ENCODE measurements at regions not wholly inside any gene's neighbourhood (a gene's known extent, or its start where the extent isn't known, plus 50 kb on each side); places are given as distances from the start of the nearest gene placed in this dataset.
A peak's percentile ranks its signal among the peaks of the same experiment; 100 is the strongest.
"Not testable (repeated sequence)": the region's sequence is repeated elsewhere in the genome, so short reads cannot be mapped to it uniquely, and the experiment has no call there.

- no peak overlapping the region for H3K27ac ChIP-seq
- no peak for DNase-seq
These were observed 161.7 kb downstream of the SMARCA1 start for GRCh38 chrX:129361576-129361975.

GRCh38 chrX:129360175-129360574 is 163.1 kb downstream of the SMARCA1 start:
- Histone ChIP-seq H3K27ac (no peak overlapping the region), H3K36me3 (replicated peaks) (no peaks in the 10 kb centered on the region), H3K4me3 (ENCODE audit: low read depth, low read length) (no peak overlapping the region), H3K27me3 (replicated peaks) (no peaks in the 10 kb centered on the region)
- TF ChIP-seq CTCF (IDR thresholded peaks at IDR 0.05; ENCODE audit: low read depth, low read length, missing control alignments), result peak; percentile 64
- DNase-seq, result peak; percentile 53
- in situ Hi-C loops (cut with HindIII; ENCODE audit: low pct_ligation_motif_present, low sequenced_read_pairs), result no loop called here

More at GRCh38 chrX:129361576-129361975, 161.7 kb downstream of the SMARCA1 start:
- in situ Hi-C loops (cut with HindIII; ENCODE audit: low pct_ligation_motif_present, low sequenced_read_pairs), result no loop called here
- no peaks in the 10 kb centered on the region for H3K36me3 ChIP-seq (replicated peaks)
- no peak overlapping the region for H3K4me3 ChIP-seq (ENCODE audit: low read depth, low read length)
- no peak for TF ChIP-seq CTCF (IDR thresholded peaks at IDR 0.05; ENCODE audit: low read depth, low read length, missing control alignments)
- no peaks in the 10 kb centered on the region for H3K27me3 ChIP-seq (replicated peaks)

- Histone ChIP-seq H3K27me3 (replicated peaks) (no peaks in the 10 kb centered on the region), H3K4me3 (ENCODE audit: low read depth, low read length) (no peak overlapping the region), H3K27ac (no peak overlapping the region), H3K36me3 (replicated peaks) (no peaks in the 10 kb centered on the region)
- in situ Hi-C loops (cut with HindIII; ENCODE audit: low pct_ligation_motif_present, low sequenced_read_pairs), result no loop called here
- DNase-seq, result peak; percentile 21
- TF ChIP-seq CTCF (IDR thresholded peaks at IDR 0.05; ENCODE audit: low read depth, low read length, missing control alignments), result no peak
These were observed 164.0 kb downstream of the SMARCA1 start for GRCh38 chrX:129359269-129359668.

- H3K27ac ChIP-seq; H3K4me3 ChIP-seq (ENCODE audit: low read depth, low read length); DNase-seq; H3K27me3 ChIP-seq (replicated peaks); in situ Hi-C loops (cut with HindIII; ENCODE audit: low pct_ligation_motif_present, low sequenced_read_pairs); H3K36me3 ChIP-seq (replicated peaks): not testable (repeated sequence)
These were observed 165.9 kb downstream of the SMARCA1 start for GRCh38 chrX:129357428-129357827.

- no peak for DNase-seq
- in situ Hi-C loops (cut with HindIII; ENCODE audit: low pct_ligation_motif_present, low sequenced_read_pairs), result no loop called here
These were observed 176.0 kb downstream of the SMARCA1 start for GRCh38 chrX:129347291-129347690.

GRCh38 chrX:129346574-129346973 is 176.7 kb downstream of the SMARCA1 start:
- Histone ChIP-seq H3K36me3 (replicated peaks) (no peaks in the 10 kb centered on the region), H3K27me3 (replicated peaks) (no peaks in the 10 kb centered on the region), H3K4me3 (ENCODE audit: low read depth, low read length) (no peak overlapping the region), H3K27ac (no peak overlapping the region)
- no peak for DNase-seq
- in situ Hi-C loops (cut with HindIII; ENCODE audit: low pct_ligation_motif_present, low sequenced_read_pairs), result no loop called here
- no peak for TF ChIP-seq CTCF (IDR thresholded peaks at IDR 0.05; ENCODE audit: low read depth, low read length, missing control alignments)

More at GRCh38 chrX:129347291-129347690, 176.0 kb downstream of the SMARCA1 start:
- no peaks in the 10 kb centered on the region for H3K36me3 ChIP-seq (replicated peaks)
- H3K27ac ChIP-seq, result no peak overlapping the region
- TF ChIP-seq CTCF (IDR thresholded peaks at IDR 0.05; ENCODE audit: low read depth, low read length, missing control alignments), result peak; percentile 30
- no peak overlapping the region for H3K4me3 ChIP-seq (ENCODE audit: low read depth, low read length)
- H3K27me3 ChIP-seq (replicated peaks), result no peaks in the 10 kb centered on the region

GRCh38 chrX:129337264-129337663 is 186.0 kb downstream of the SMARCA1 start:
- H3K36me3 ChIP-seq (replicated peaks); H3K27ac ChIP-seq; DNase-seq; H3K27me3 ChIP-seq (replicated peaks); H3K4me3 ChIP-seq (ENCODE audit: low read depth, low read length); in situ Hi-C loops (cut with HindIII; ENCODE audit: low pct_ligation_motif_present, low sequenced_read_pairs): not testable (repeated sequence)
